Left kidney (tissue), 1 donor: ENCODE measurements at regions not wholly inside any gene's neighbourhood (a gene's known extent, or its start where the extent isn't known, plus 50 kb on each side); places are given as distances from the start of the nearest gene placed in this dataset.
"Not testable (repeated sequence)": the region's sequence is repeated elsewhere in the genome, so short reads cannot be mapped to it uniquely, and the experiment has no call there.

Experiments
- DNase-seq: peaks from one replicate; pipeline ENCODE4 v3.0.0-alpha.2; 2013

- no peak for DNase-seq
These were observed 319.9 kb downstream of the CBLN4 start for GRCh38 chr20:55685425-55685824.

DNA sequence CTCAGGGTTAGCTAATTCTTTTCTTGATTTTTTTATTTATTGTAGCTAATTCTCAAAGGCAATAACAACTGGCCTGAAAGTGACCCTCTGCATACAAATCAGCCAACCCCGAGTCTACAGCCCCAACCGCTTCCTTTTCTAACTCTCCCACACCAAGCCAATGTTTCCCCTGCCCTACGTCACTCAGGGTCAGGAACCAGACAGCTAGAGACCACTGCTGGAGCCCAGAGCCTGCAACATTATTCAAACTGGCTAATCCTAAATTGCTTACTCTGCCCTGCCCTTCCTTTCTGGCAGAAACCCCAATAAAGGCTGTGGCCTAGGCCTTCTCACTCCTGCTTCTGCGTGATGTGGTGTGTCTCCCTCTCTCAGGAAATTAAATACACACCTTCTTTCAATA, 320.7 kb downstream of the CBLN4 start:
- DNase-seq = peak; percentile 37

- no peak for DNase-seq
These were observed 326.2 kb downstream of the CBLN4 start for GRCh38 chr20:55678970-55679667.

- no peak for DNase-seq
These were observed 327.2 kb downstream of the CBLN4 start for GRCh38 chr20:55678126-55678525.

DNA sequence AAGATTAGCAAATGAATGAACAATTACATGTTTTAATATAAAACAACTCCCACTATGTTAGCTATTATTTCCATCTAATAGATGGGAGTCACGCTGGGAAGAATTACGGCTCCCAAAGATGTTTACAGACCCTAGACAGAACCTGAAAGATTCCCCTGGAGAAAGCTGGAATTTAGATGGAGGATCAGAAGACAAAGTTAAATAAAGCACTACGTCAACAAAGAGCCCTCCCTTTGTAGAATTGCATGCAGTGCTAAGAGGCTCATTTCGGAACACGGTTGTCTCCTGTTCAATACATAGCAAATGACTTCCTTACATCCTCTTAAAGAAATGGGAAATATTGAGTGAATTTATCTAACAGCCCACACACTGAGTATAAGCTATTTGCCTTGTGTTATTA, 328.3 kb downstream of the CBLN4 start:
- DNase-seq = no peak

DNA sequence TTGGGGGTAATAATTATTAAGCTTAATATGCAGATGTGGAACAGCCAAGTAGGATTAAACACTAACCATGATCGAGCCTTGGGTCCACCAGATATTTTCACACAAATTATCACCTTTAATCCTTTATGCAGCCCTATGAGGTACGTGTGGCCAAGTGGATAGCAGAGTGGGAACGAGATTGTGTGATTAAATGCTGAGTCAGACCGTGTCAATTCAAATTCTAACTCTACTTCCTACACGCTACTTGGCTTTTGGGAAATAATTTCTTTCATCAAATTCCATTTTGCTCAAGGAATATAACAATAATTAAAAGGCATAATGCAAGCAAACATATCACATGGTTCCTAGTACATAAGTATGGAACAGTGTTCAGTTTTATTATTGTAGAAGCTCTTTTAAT, 329.2 kb downstream of the CBLN4 start:
- DNase-seq = no peak

GRCh38 chr20:55668631-55669030, 336.7 kb downstream of the CBLN4 start:
- peak; percentile 30 for DNase-seq

DNA sequence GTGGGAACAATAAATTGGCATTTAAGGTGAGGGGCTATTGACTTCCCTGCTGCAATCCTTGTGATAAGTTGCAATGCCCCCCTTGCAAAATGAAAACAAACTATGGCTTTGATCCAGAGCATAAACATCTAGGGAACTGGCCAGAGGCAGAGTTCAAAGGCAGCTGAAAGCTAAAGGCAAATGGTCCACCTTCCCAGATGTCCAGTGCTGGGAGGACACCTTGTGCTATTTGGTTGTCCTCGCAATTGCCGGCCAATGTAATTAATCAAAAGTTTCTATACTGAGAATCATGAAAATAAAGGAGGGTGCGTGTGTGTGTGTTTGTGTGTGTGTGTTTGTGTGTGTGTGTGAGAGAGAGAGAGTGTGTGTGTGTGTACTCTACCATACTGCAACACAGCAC, 337.4 kb downstream of the CBLN4 start:
- DNase-seq = peak; percentile 30

GRCh38 chr20:55667024-55667423, 338.3 kb downstream of the CBLN4 start:
- no peak for DNase-seq

DNA sequence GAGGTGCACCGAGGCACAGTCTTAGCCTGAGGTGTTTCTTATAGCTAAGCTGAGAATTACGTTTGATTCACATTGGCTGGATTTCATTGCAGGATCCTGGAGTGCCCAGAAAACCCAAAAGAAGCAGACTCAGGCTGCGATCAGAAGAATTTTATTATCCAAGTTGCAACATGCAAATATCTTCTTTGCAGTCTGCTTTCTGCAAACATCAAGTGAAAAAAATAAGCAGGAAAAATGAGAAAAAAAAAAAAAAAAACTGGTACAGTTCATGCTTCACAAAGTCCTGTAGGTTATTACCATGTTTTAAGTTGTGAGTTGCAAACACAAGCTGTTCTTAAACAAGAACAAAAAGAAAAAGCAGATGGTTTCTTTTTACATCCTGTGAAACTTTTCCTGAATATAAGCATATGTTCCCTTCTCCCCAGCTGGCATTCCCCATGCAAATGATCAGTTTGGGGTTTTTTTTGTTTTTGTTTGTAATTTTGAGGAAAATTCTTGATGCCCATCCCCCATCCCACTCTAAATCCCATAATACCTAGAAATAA, 349.0 kb downstream of the CBLN4 start:
- DNase-seq = no peak

GRCh38 chr20:55650657-55651360, 354.5 kb downstream of the CBLN4 start:
- no peak for DNase-seq

- DNase-seq = no peak
These were observed 356.1 kb downstream of the CBLN4 start for GRCh38 chr20:55649254-55649653.

DNA sequence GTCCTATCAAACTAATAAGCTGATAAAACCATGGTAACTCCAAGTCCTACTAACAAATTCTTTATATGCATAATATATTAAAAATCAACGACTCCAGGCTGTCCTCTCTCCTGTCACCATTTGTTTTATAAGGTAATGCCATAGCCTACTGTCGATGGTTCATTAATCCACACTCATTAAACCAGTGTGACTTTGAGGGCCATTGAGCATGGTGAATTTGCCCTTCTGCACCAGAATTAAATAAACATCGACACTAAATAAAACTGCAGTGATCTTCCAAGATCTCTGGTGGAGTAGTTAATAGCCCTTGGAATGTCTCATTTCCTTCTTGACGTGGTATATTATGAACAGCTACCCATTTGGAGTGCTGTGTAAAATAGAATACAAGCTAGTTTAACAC, 358.5 kb downstream of the CBLN4 start:
- peak; percentile 30 for DNase-seq

GRCh38 chr20:55641497-55641896, 363.8 kb downstream of the CBLN4 start:
- DNase-seq = no peak

GRCh38 chr20:55635870-55636269, 369.4 kb downstream of the CBLN4 start:
- no peak for DNase-seq

DNA sequence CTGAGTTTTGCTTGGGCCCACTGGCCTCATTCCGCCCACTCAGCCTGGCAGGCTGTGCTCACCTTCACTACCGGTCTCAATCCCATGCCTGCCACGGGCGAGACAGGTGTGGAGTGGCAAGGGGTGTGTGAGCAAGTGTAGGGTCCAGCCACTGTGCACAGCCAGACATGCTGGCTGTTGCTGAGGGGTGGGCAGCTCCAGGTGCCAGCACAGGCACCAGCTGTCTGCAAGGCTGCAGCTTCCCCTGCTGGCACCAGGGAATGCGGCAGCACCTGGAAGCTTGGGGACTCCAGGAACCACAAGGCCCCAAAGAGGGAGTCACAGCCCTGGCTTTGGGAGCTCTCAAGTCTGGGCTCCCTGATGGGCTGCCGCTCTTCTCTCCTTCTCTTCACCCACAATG, 372.7 kb downstream of the CBLN4 start:
- no peak for DNase-seq

GRCh38 chr20:55629143-55629542, 376.2 kb downstream of the CBLN4 start:
- not testable (repeated sequence) for DNase-seq

GRCh38 chr20:55626716-55627115, 378.6 kb downstream of the CBLN4 start:
- DNase-seq = no peak

DNA sequence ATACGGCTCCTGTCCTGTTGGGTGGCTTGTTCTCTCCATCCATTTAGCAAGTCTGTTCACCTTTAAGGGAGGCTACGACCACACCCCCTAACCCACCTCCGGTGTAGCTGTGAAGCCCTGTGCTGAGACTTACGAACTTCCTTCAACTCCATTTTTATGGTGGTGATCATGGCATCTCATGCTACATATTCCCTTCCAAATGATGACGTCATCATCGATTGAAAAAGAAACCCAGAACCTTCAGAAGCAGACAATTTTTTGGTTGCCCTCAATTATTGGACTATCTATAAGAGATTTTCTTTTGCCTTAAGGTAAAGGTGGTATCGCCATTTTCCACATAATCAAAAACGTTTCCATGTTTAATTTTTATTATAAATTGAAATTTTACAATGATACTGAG, 389.0 kb downstream of the CBLN4 start:
- no peak for DNase-seq

DNA sequence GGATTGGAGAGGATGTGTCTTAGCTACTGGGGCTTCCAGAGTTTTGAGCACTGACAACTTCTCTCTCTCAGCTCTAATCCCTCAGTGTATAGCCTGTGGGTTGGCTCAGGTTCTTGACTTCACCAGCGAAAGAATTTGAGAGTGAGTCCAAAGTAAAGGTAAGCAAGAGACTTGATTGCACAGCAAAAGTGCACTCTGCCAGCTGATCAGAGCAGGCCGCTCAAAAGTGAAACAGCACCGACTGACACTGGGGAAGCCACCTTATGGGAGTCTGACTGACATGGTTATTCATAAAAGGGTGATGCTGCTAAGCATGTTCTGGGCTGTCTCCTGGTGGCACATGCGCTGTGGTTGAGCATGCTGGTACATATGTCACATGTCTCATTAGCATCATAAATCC, 389.5 kb downstream of the CBLN4 start:
- DNase-seq = no peak

- DNase-seq = no peak
These were observed 391.0 kb downstream of the CBLN4 start for GRCh38 chr20:55614220-55614757.

DNA sequence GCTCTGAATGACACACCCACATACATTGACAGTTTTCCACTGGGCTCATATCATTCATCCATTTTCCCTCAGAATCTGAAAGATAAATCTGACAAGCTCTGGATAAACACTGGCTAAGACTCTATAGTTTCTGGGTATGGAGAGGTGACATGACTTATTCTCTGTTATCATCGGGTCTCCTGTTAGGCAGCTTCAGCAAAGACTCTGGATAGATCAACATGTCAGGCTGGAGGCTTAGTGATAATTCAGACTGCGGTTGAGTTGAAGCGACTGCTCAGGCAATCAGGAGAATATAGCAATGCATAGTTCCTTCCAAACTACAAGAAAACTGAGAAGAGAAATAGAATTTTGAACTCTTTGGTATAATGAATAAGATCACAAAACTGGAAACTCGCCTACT, 394.6 kb downstream of the CBLN4 start:
- DNase-seq = no peak

DNA sequence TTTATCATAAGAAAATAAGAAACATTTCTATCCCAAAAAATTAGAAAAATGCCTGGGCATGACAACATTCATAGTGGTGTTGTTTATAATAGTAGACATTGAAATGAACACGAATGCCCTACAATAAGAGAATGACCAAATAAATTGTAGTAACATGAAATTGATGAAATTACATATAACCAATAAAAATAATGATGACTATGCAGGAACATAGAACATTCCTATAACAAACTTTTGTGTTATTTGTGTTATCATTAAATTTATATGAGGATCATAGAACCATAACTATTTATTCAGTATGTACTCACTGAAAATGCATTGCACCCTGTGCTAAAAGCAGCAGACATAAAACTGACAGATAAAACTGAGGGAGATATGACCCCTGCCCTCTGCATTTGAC, 399.7 kb downstream of the CBLN4 start:
- no peak for DNase-seq
